ENCODE measurements at regions not wholly inside any gene's neighbourhood (a gene's known extent, or its start where the extent isn't known, plus 50 kb on each side); places are given as distances from the start of the nearest gene placed in this dataset.

GRCh38 chr4:111512081-111512783, 633.0 kb upstream of the FAM241A start:
- FAIRE-seq: no peak

GRCh38 chr4:111519683-111520082, 625.6 kb upstream of the FAM241A start:
- no peak for FAIRE-seq

- FAIRE-seq: no peak
Measured at GRCh38 chr4:111530446-111530845, 614.8 kb upstream of the FAM241A start.

- FAIRE-seq: no peak
Measured at GRCh38 chr4:111535792-111536191, 609.5 kb upstream of the FAM241A start.

DNA sequence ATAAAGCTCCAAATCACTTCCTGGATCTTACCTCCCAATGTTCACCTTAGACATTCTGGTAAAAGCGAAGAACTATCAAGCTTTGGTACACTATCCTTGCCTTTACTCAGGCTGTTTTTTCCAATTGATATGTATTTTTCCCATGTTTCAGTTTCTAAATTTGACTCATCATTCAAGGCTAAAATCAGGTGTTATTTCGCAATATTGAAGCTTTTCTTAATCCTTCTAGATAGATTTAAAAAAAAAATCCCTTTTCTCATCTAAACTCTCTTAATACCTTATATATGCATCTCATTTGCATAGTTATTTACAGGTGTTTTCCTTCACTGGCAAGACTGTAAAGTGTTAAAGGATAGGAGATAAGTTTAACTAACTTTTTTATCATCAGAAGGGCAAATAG, 608.1 kb upstream of the FAM241A start:
- no peak for FAIRE-seq

DNA sequence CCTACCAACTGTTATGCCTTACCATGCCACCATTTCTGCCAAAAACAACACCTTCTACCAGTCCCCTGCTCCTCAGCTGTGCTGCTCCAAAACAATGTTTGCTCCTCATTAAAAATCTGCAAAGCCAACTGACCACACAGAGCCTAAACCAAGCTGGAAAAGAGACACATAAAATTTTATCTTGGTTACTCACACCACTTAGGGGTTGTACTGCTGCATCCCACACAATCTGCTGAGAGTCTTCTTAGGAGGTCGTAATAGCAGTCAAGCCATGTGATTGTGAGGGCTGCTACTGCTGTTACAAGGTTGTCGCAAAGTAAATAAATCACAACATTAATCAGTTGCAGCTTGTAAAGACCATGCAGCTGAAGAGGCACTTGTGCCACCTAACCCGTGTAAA, 607.4 kb upstream of the FAM241A start:
- no peak for FAIRE-seq

- no peak for FAIRE-seq
Measured at GRCh38 chr4:111540671-111541070, 604.6 kb upstream of the FAM241A start.

- FAIRE-seq: no peak
Measured at GRCh38 chr4:111542056-111542455, 603.2 kb upstream of the FAM241A start.

- FAIRE-seq: no peak
Measured at GRCh38 chr4:111546881-111547280, 598.4 kb upstream of the FAM241A start.

DNA sequence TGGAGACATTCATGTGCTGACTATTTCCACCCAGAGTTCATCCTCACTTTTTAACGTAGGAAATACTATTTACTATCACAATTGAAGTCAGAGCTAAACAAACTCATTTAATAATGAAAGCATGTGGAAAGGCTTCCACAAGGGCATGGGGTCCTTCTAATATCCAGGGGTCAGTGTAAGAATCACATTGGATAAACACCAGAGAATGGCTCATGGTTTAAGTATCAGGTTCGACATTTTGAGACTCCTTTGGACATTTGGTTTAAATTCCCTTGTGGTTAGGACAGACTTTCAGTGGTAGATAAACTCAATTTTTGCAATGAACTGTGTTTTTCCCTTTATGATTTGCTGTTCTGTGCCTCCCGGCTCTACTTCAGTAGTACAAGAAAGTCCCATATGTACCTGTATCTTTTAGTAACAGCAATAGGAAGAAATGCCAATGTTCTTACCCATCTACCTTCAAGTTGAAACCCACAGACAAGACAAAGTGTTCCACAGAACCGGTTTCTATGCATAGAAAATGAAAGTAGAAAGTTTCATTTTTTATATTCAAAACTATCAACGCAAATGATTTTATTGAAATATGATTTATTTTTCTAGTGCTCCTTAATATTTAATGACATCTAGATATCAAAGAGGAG, 589.0 kb upstream of the FAM241A start:
- no peak for FAIRE-seq

GRCh38 chr4:111556851-111557250, 588.4 kb upstream of the FAM241A start:
- FAIRE-seq: no peak

DNA sequence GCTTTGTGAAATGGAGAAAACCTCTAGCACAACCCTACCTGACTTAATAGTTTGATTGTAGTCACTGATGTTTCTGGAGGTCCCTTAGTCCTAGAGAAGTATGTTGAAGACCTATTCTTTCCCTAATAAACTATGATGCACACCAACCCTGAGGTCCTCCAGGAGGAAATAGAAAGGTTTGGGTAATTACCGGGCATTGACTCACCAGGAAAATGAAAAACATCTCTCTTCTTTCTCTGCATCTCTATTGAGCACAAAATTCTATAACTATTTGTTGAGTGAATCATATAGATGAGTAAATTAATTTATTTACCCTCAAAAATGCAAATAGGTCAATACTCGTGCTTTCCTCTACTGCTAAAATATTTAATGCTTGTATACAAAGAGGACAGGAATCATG, 582.4 kb upstream of the FAM241A start:
- FAIRE-seq: no peak

GRCh38 chr4:111572470-111572869, 572.8 kb upstream of the FAM241A start:
- FAIRE-seq: no peak

- no peak for FAIRE-seq
Measured at GRCh38 chr4:111573386-111573785, 571.9 kb upstream of the FAM241A start.

GRCh38 chr4:111579767-111580166, 565.5 kb upstream of the FAM241A start:
- no peak for FAIRE-seq

GRCh38 chr4:111595456-111595855, 549.8 kb upstream of the FAM241A start:
- FAIRE-seq: no peak

GRCh38 chr4:111596491-111596890, 548.8 kb upstream of the FAM241A start:
- FAIRE-seq: no peak

DNA sequence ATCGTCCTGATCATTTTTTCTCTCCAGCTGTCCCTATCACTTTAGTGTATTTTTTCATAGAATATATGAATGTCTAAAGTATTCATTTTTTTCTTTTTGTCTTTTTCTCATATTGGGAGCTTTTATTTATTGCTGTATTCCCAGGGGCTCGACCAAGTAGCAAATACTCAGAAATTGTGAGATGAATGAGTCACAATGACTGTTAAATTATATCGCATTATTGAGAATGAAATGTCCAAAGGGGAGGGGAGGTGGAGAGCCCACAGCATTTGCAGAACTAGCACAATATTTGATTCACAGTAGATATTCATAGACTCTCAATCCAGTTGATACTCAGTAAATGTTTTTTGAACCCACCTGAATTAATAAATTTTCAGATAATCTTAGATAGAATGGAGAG, 543.6 kb upstream of the FAM241A start:
- no peak for FAIRE-seq

GRCh38 chr4:111602848-111603247, 542.4 kb upstream of the FAM241A start:
- FAIRE-seq: no peak

DNA sequence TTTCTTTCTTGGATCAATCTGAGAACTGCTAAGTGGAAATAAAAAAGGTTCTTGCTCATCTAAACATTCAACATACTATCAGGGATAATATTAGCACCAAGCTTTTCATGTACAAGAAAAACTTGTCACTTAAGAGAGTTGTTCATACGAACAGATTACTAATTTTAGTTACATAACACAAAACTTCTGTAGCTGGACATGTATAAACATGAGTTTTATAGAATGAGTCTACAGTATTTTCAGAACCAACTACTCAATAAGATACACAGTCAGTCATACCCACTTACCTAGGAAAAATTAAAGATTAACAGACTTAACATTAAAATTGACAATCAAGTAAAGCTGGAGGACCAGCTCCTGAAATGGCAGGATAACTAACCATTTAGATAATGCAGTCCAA, 540.1 kb upstream of the FAM241A start:
- no peak for FAIRE-seq

GRCh38 chr4:111610681-111611080, 534.6 kb upstream of the FAM241A start:
- FAIRE-seq: no peak

DNA sequence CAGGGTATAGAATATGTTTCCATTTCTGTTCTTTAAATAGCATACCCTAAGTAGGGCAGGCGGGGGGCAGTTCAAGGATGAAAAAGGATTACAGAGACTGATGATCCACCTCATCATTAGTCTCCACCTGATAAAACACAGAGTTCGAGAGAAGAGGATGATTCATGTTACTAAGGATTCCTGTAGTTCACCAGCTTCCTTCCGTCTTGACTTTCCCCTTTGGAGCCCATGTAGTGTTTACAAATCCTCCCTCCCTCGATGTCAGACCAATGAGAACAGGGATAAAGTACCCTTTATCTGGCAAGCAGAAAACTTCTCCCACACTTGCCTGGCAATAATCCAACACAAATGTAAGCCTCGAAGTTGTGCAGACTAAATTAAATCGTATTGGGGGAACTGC, 526.3 kb upstream of the FAM241A start:
- no peak for FAIRE-seq

GRCh38 chr4:111628437-111628836, 516.8 kb upstream of the FAM241A start:
- FAIRE-seq: no peak

DNA sequence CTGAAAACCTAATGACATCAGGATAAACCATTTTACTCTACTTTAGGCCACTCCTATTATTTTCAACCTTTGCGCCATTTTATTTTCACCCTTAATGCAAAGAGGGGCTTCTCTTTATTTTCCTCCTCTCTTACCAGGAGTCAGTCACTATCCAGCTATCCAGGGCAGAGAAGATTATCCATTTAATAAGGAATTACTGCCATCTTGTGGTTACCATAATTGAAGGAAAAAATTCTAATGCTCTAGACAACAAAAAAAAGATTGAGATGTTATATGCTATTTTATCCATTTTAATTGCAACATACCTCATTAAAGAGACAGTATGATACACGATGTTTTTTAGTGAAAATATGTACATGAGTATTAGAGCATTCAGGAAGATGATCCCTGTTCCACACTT, 514.5 kb upstream of the FAM241A start:
- FAIRE-seq: peak; percentile 66

All from G401.6 (cell line).